ENCODE measurements at regions not wholly inside any gene's neighbourhood (a gene's known extent, or its start where the extent isn't known, plus 50 kb on each side); places are given as distances from the start of the nearest gene placed in this dataset.

- no peaks in the 10 kb centered on the region for H3K9me3 ChIP-seq (replicated peaks; ENCODE audit: control insufficient read depth, insufficient read depth, low read length)
- dilution Hi-C loops (cut with MboI; ENCODE audit: extremely low pct_ligation_motif_present, low sequenced_read_pairs) (no loop called here), intact Hi-C loops (cut with micrococcal nuclease) (no loop called here)
- H3K9ac ChIP-seq (replicated peaks; ENCODE audit: extremely low read depth, insufficient read depth, low read length): no peak overlapping the region
- TF ChIP-seq MYC (IDR thresholded peaks at IDR 0.05; ENCODE audit: low read depth, low read length) (no peak), JUN (IDR thresholded peaks at IDR 0.05; ENCODE audit: borderline replicate concordance, insufficient read depth, insufficient read length, low read depth) (no peak), POLR2AphosphoS5 (IDR thresholded peaks at IDR 0.05; ENCODE audit: insufficient read depth, low read depth, low read length) (no peak), FOS (IDR thresholded peaks at IDR 0.05; ENCODE audit: borderline replicate concordance, insufficient read depth, low read length) (no peak), MAX (IDR thresholded peaks at IDR 0.05; ENCODE audit: insufficient read depth, insufficient read length) (no peak), EZH2 (IDR thresholded peaks at IDR 0.05; ENCODE audit: borderline replicate concordance, low read depth, low read length, severe bottlenecking) (no peak)
- TF ChIP-seq, protein P1, sequence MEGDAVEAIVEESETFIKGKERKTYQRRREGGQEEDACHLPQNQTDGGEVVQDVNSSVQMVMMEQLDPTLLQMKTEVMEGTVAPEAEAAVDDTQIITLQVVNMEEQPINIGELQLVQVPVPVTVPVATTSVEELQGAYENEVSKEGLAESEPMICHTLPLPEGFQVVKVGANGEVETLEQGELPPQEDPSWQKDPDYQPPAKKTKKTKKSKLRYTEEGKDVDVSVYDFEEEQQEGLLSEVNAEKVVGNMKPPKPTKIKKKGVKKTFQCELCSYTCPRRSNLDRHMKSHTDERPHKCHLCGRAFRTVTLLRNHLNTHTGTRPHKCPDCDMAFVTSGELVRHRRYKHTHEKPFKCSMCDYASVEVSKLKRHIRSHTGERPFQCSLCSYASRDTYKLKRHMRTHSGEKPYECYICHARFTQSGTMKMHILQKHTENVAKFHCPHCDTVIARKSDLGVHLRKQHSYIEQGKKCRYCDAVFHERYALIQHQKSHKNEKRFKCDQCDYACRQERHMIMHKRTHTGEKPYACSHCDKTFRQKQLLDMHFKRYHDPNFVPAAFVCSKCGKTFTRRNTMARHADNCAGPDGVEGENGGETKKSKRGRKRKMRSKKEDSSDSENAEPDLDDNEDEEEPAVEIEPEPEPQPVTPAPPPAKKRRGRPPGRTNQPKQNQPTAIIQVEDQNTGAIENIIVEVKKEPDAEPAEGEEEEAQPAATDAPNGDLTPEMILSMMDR (IDR thresholded peaks at IDR 0.05; ENCODE audit: extremely low read depth in 1 of 2, insufficient read depth in 1 of 2, low read depth in 1 of 2, low read length in 2 of 2): no peak
- no peaks in the 10 kb centered on the region for H3K4me1 ChIP-seq (ENCODE audit: control insufficient read depth, extremely low read depth, insufficient read depth, low read length)
- no peak overlapping the region for H3K4me3 ChIP-seq (replicated peaks in 1 of 3; ENCODE audit: insufficient read depth in 1 of 3, low read depth in 1 of 3, low read length in 3 of 3)
- CTCF ChIA-PET: no interaction called here
- no peak overlapping the region for H3K4me2 ChIP-seq (ENCODE audit: insufficient read depth, low read length)
- no TSS peak for BruUV-seq (replicated peaks)
- no peaks in the 10 kb centered on the region for H3K27me3 ChIP-seq (ENCODE audit: control insufficient read depth in 2 of 2, insufficient read depth in 2 of 2, low read length in 2 of 2)
- no peaks in the 10 kb centered on the region for H3K79me2 ChIP-seq (ENCODE audit: control insufficient read depth, insufficient read depth, low read length)
- FAIRE-seq (no peak), DNase-seq (ENCODE audit: low read depth, low spot score) (no peak)
- no peak overlapping the region for H3K27ac ChIP-seq (ENCODE audit: insufficient read depth, low read depth, low read length)
- no peaks in the 10 kb centered on the region for H4K20me1 ChIP-seq (replicated peaks; ENCODE audit: control insufficient read depth, extremely low read depth, insufficient read depth, low read length)
- H3K9me1 ChIP-seq (replicated peaks; ENCODE audit: control insufficient read depth, extremely low read depth, insufficient read depth, low read length): no peaks in the 10 kb centered on the region
- POLR2A ChIA-PET: no interaction called here
- no peak overlapping the region for H2AFZ ChIP-seq (ENCODE audit: low read depth, low read length)
- H3K36me3 ChIP-seq (ENCODE audit: control insufficient read depth in 2 of 2, extremely low read depth in 1 of 2, insufficient read depth in 2 of 2, low read length in 2 of 2): no peaks in the 10 kb centered on the region
Measured at GRCh38 chr21:31524140-31524539, 135.4 kb upstream of the SOD1 start.
